ENCODE measurements at regions not wholly inside any gene's neighbourhood (a gene's known extent, or its start where the extent isn't known, plus 50 kb on each side); places are given as distances from the start of the nearest gene placed in this dataset.

- Mint-ChIP-seq H3K9me3 (no peaks in the 10 kb centered on the region), H3K4me1 (peaks cover 15% of the 10 kb centered on the region)
- H3K4me3 ChIP-seq, result no peak overlapping the region
Observed at GRCh38 chr1:208425096-208425495, 180.9 kb upstream of the PLXNA2 start.

More at GRCh38 chr1:208425096-208425495, 180.9 kb upstream of the PLXNA2 start:
- Mint-ChIP-seq H3K27ac (no peak overlapping the region), H3K36me3 (ENCODE audit: low read depth) (no peaks in the 10 kb centered on the region), H3K4me3 (no peak overlapping the region), H3K27me3 (ENCODE audit: insufficient read depth, low read depth, poor library complexity) (peaks cover 3% of the 10 kb centered on the region)
- Histone ChIP-seq H3K4me1 (ENCODE audit: insufficient read depth) (peaks cover 6% of the 10 kb centered on the region), H3K79me2 (replicated peaks; ENCODE audit: insufficient read depth) (no peaks in the 10 kb centered on the region), H4K20me1 (replicated peaks; ENCODE audit: insufficient read depth) (no peaks in the 10 kb centered on the region), H2AFZ (no peak overlapping the region), H3K27me3 (ENCODE audit: insufficient read depth) (no peaks in the 10 kb centered on the region), H3K36me3 (ENCODE audit: insufficient read depth) (no peaks in the 10 kb centered on the region), H3K4me2 (no peak overlapping the region), H3F3A (replicated peaks; ENCODE audit: low read depth) (no peaks in the 10 kb centered on the region), H3K9me2 (ENCODE audit: insufficient read depth) (no peaks in the 10 kb centered on the region; the same call in 1 of the 2 replicates), H3K27ac (ENCODE audit: low read depth) (no peak overlapping the region)
- DNase-seq (ENCODE audit: low spot score), result no peak
- TF ChIP-seq ZNF462 (CRISPR knock-in tag; IDR thresholded peaks at IDR 0.05), result no peak
- no peak for TF ChIP-seq ZNF331 (CRISPR knock-in tag; IDR thresholded peaks at IDR 0.05; ENCODE audit: low read depth)
- TF ChIP-seq ETS1 (IDR thresholded peaks at IDR 0.05), result no peak
- no peak for TF ChIP-seq EZH2phosphoT487 (IDR thresholded peaks at IDR 0.05; ENCODE audit: unreplicated experiment)
- no peak for TF ChIP-seq JUNB (IDR thresholded peaks at IDR 0.05; ENCODE audit: unreplicated experiment)
- ATAC-seq, result no peak

Data from GM23338 (cell line).